ENCODE measurements at regions not wholly inside any gene's neighbourhood (a gene's known extent, or its start where the extent isn't known, plus 50 kb on each side); places are given as distances from the start of the nearest gene placed in this dataset.
A peak's percentile ranks its signal among the peaks of the same experiment; 100 is the strongest.

DNA sequence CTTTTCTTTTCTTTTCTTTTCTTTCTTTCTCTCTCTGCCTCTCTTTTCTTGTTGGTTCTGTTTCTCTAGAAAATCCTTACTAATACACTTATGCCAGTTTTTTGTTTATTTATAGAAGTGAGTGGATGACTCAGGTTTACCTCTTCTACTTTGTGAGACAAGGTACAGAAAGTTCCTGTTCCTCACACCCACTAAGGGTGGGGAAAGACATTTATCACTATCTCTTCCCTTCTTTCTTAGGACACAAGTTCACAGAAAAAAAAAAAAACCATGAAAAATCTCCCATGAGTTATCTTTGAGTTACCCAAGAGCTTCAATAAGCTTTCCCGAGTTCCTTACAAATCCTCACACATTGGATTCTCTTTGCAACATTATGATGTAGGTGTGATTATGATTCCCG, 60.9 kb upstream of the CD180 start:
- no peak overlapping the region for H2BK5ac ChIP-seq (ENCODE audit: low read depth, low read length, poor library complexity, severe bottlenecking)

DNA sequence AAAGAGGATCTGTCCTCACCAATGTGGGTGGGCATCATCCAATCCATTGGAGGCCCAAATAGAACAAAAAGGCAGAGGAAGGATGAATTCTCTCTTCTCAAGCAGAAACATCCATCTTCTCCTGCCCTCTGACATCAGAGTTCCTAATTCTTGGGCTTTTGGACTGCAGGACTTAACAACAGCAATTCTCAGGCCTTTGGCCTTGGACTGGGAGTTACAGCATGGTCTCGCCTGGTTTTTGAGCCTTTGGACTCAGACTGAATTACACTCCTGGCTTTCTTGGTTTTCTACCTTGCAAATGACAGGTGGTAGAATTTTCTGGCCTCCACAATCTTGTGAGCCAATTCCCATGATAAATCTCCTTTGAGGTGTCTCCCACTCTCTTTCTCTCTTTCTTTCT, 60.5 kb upstream of the CD180 start:
- Histone ChIP-seq H3K9ac (ENCODE audit: low read length) (no peak overlapping the region), H2BK15ac (ENCODE audit: low read depth, poor library complexity, severe bottlenecking) (no peak overlapping the region), H3K14ac (ENCODE audit: low read length in 2 of 2) (no peak overlapping the region), H3K18ac (ENCODE audit: low read depth in 1 of 2, low read length in 2 of 2) (peak overlapping the region in 1 of 2 experiments; percentile 68), H3K4me3 (ENCODE audit: insufficient read depth in 1 of 2, low read depth in 1 of 2, low read length in 2 of 2) (no peak overlapping the region), H4K8ac (ENCODE audit: low read length) (no peak overlapping the region), H3K27ac (ENCODE audit: low read length, poor library complexity, severe bottlenecking) (no peak overlapping the region), H2BK120ac (ENCODE audit: low read depth, low read length) (no peak overlapping the region), H2BK12ac (ENCODE audit: low read length in 2 of 2) (peak overlapping the region in 1 of 2 experiments; percentile 32), H2AFZ (ENCODE audit: low read depth, low read length) (no peak overlapping the region), H2BK5ac (ENCODE audit: low read depth, low read length, poor library complexity, severe bottlenecking) (no peak overlapping the region), H3K36me3 (ENCODE audit: control insufficient read depth in 1 of 2, insufficient read depth in 2 of 2, low read depth in 1 of 2, low read length in 2 of 2) (no peaks in the 10 kb centered on the region), H3K27me3 (ENCODE audit: control insufficient read depth in 1 of 2, insufficient read depth in 1 of 2, low read length in 2 of 2) (no peaks in the 10 kb centered on the region), H3K79me1 (replicated peaks; ENCODE audit: low read length, poor library complexity, severe bottlenecking) (no peaks in the 10 kb centered on the region), H2AK5ac (ENCODE audit: low read length, severe bottlenecking) (no peak overlapping the region), H3K4me2 (ENCODE audit: low read length, poor library complexity, severe bottlenecking) (no peak overlapping the region), H3K4ac (ENCODE audit: low read depth in 1 of 2, low read length in 2 of 2) (peak overlapping the region in 1 of 2 experiments; percentile 33), H3K9me3 (ENCODE audit: control insufficient read depth, low read length) (peaks cover 7% of the 10 kb centered on the region), H3K23ac (ENCODE audit: low read length in 2 of 2) (no peak overlapping the region), H3K4me1 (ENCODE audit: control insufficient read depth, insufficient read depth, low read depth, low read length) (no peaks in the 10 kb centered on the region), H4K91ac (ENCODE audit: low read length) (no peak overlapping the region)
- no peak for DNase-seq
- 91% methylated on average over 1 of the region's 1 CpG for WGBS

More for the DNA sequence above, 60.9 kb upstream of the CD180 start:
- Histone ChIP-seq H2AK5ac (ENCODE audit: low read length, severe bottlenecking) (no peak overlapping the region), H3K36me3 (ENCODE audit: control insufficient read depth in 1 of 2, insufficient read depth in 2 of 2, low read depth in 1 of 2, low read length in 2 of 2) (no peaks in the 10 kb centered on the region), H3K4me1 (ENCODE audit: control insufficient read depth, insufficient read depth, low read depth, low read length) (no peaks in the 10 kb centered on the region), H3K27me3 (ENCODE audit: control insufficient read depth in 1 of 2, insufficient read depth in 1 of 2, low read length in 2 of 2) (no peaks in the 10 kb centered on the region), H2BK15ac (ENCODE audit: low read depth, poor library complexity, severe bottlenecking) (no peak overlapping the region), H2BK120ac (ENCODE audit: low read depth, low read length) (no peak overlapping the region), H3K9ac (ENCODE audit: low read length) (no peak overlapping the region), H3K4ac (ENCODE audit: low read depth in 1 of 2, low read length in 2 of 2) (no peak overlapping the region), H3K27ac (ENCODE audit: low read length, poor library complexity, severe bottlenecking) (no peak overlapping the region), H3K23ac (ENCODE audit: low read length in 2 of 2) (no peak overlapping the region), H2AFZ (ENCODE audit: low read depth, low read length) (no peak overlapping the region), H4K8ac (ENCODE audit: low read length) (no peak overlapping the region), H3K18ac (ENCODE audit: low read depth in 1 of 2, low read length in 2 of 2) (no peak overlapping the region), H3K4me3 (ENCODE audit: insufficient read depth in 1 of 2, low read depth in 1 of 2, low read length in 2 of 2) (no peak overlapping the region), H3K79me1 (replicated peaks; ENCODE audit: low read length, poor library complexity, severe bottlenecking) (no peaks in the 10 kb centered on the region), H4K91ac (ENCODE audit: low read length) (no peak overlapping the region), H3K4me2 (ENCODE audit: low read length, poor library complexity, severe bottlenecking) (no peak overlapping the region), H2BK12ac (ENCODE audit: low read length in 2 of 2) (no peak overlapping the region), H3K14ac (ENCODE audit: low read length in 2 of 2) (no peak overlapping the region), H3K9me3 (ENCODE audit: control insufficient read depth, low read length) (peaks cover 7% of the 10 kb centered on the region)
- no CpG with 5 or more reads among the region's 2 CpGs for WGBS
- DNase-seq, result no peak

- Histone ChIP-seq H4K8ac (ENCODE audit: low read length) (no peak overlapping the region), H4K91ac (ENCODE audit: low read length) (no peak overlapping the region), H3K36me3 (ENCODE audit: control insufficient read depth in 1 of 2, insufficient read depth in 2 of 2, low read depth in 1 of 2, low read length in 2 of 2) (no peaks in the 10 kb centered on the region), H3K4me1 (ENCODE audit: control insufficient read depth, insufficient read depth, low read depth, low read length) (no peaks in the 10 kb centered on the region), H3K18ac (ENCODE audit: low read depth in 1 of 2, low read length in 2 of 2) (no peak overlapping the region), H2BK5ac (ENCODE audit: low read depth, low read length, poor library complexity, severe bottlenecking) (no peak overlapping the region), H3K14ac (ENCODE audit: low read length in 2 of 2) (no peak overlapping the region), H2BK120ac (ENCODE audit: low read depth, low read length) (no peak overlapping the region), H3K27me3 (ENCODE audit: control insufficient read depth in 1 of 2, insufficient read depth in 1 of 2, low read length in 2 of 2) (no peaks in the 10 kb centered on the region), H3K4ac (ENCODE audit: low read depth in 1 of 2, low read length in 2 of 2) (no peak overlapping the region), H3K23ac (ENCODE audit: low read length in 2 of 2) (no peak overlapping the region), H3K27ac (ENCODE audit: low read length, poor library complexity, severe bottlenecking) (no peak overlapping the region), H2AFZ (ENCODE audit: low read depth, low read length) (no peak overlapping the region), H3K79me1 (replicated peaks; ENCODE audit: low read length, poor library complexity, severe bottlenecking) (no peaks in the 10 kb centered on the region), H3K9ac (ENCODE audit: low read length) (no peak overlapping the region), H3K4me2 (ENCODE audit: low read length, poor library complexity, severe bottlenecking) (no peak overlapping the region), H2BK15ac (ENCODE audit: low read depth, poor library complexity, severe bottlenecking) (no peak overlapping the region), H3K9me3 (ENCODE audit: control insufficient read depth, low read length) (peaks cover 7% of the 10 kb centered on the region), H2BK12ac (ENCODE audit: low read length in 2 of 2) (no peak overlapping the region), H3K4me3 (ENCODE audit: insufficient read depth in 1 of 2, low read depth in 1 of 2, low read length in 2 of 2) (no peak overlapping the region), H2AK5ac (ENCODE audit: low read length, severe bottlenecking) (no peak overlapping the region)
- no peak for DNase-seq
- 100% methylated on average over 1 of the region's 1 CpG for WGBS
Observed at GRCh38 chr5:67255881-67256280, 59.3 kb upstream of the CD180 start.

GRCh38 chr5:67253911-67254310, 57.3 kb upstream of the CD180 start:
- DNase-seq, result no peak
- Histone ChIP-seq H4K91ac (ENCODE audit: low read length) (no peak overlapping the region), H3K4ac (ENCODE audit: low read depth in 1 of 2, low read length in 2 of 2) (no peak overlapping the region), H2BK12ac (ENCODE audit: low read length in 2 of 2) (no peak overlapping the region), H4K8ac (ENCODE audit: low read length) (no peak overlapping the region), H3K18ac (ENCODE audit: low read depth in 1 of 2, low read length in 2 of 2) (no peak overlapping the region), H3K79me1 (replicated peaks; ENCODE audit: low read length, poor library complexity, severe bottlenecking) (no peaks in the 10 kb centered on the region), H2AK5ac (ENCODE audit: low read length, severe bottlenecking) (no peak overlapping the region), H3K14ac (ENCODE audit: low read length in 2 of 2) (no peak overlapping the region), H2BK120ac (ENCODE audit: low read depth, low read length) (no peak overlapping the region), H2BK15ac (ENCODE audit: low read depth, poor library complexity, severe bottlenecking) (no peak overlapping the region), H2AFZ (ENCODE audit: low read depth, low read length) (no peak overlapping the region), H3K4me3 (ENCODE audit: insufficient read depth in 1 of 2, low read depth in 1 of 2, low read length in 2 of 2) (no peak overlapping the region), H3K36me3 (ENCODE audit: control insufficient read depth in 1 of 2, insufficient read depth in 2 of 2, low read depth in 1 of 2, low read length in 2 of 2) (no peaks in the 10 kb centered on the region), H3K9me3 (ENCODE audit: control insufficient read depth, low read length) (peaks cover 7% of the 10 kb centered on the region), H3K4me1 (ENCODE audit: control insufficient read depth, insufficient read depth, low read depth, low read length) (no peaks in the 10 kb centered on the region), H3K23ac (ENCODE audit: low read length in 2 of 2) (no peak overlapping the region), H3K27ac (ENCODE audit: low read length, poor library complexity, severe bottlenecking) (no peak overlapping the region), H3K9ac (ENCODE audit: low read length) (no peak overlapping the region), H3K4me2 (ENCODE audit: low read length, poor library complexity, severe bottlenecking) (no peak overlapping the region), H2BK5ac (ENCODE audit: low read depth, low read length, poor library complexity, severe bottlenecking) (no peak overlapping the region), H3K27me3 (ENCODE audit: control insufficient read depth in 1 of 2, insufficient read depth in 1 of 2, low read length in 2 of 2) (no peaks in the 10 kb centered on the region)
- WGBS, result 81% methylated on average over 2 of the region's 2 CpGs
